ACHN (cell line): ENCODE measurements at regions not wholly inside any gene's neighbourhood (a gene's known extent, or its start where the extent isn't known, plus 50 kb on each side); places are given as distances from the start of the nearest gene placed in this dataset.

Experiments
- DNase-seq: peaks from one replicate; pipeline ENCODE4 v3.0.0-alpha.2; 2015
- in situ Hi-C: cut with HindIII; loops from 2 replicates; pipeline ENCODE4 v1.10.0; 2017; ENCODE audit warnings: low sequenced_read_pairs, low pct_ligation_motif_present, low pct_unique_long_range_greater_than_20kb

DNA sequence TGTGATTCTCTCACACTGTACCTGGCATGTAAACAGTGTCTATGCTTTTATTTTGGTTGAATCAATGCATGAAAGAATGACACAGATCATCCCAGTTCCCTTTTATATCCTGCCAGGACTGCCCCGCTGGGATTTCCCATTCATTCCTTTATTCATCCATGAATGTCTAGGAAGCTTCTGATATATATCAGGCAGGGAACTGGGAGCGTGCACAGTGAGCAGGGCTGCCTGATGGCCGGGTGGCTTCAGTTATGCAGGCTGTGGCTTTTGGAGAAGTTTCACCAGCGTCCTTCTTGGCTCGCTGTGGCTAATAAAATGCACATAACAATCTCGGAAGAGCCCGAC lies 789.0 kb downstream of the TBC1D22A start:
- in situ Hi-C loops, result no loop called here
- DNase-seq, result no peak

DNA sequence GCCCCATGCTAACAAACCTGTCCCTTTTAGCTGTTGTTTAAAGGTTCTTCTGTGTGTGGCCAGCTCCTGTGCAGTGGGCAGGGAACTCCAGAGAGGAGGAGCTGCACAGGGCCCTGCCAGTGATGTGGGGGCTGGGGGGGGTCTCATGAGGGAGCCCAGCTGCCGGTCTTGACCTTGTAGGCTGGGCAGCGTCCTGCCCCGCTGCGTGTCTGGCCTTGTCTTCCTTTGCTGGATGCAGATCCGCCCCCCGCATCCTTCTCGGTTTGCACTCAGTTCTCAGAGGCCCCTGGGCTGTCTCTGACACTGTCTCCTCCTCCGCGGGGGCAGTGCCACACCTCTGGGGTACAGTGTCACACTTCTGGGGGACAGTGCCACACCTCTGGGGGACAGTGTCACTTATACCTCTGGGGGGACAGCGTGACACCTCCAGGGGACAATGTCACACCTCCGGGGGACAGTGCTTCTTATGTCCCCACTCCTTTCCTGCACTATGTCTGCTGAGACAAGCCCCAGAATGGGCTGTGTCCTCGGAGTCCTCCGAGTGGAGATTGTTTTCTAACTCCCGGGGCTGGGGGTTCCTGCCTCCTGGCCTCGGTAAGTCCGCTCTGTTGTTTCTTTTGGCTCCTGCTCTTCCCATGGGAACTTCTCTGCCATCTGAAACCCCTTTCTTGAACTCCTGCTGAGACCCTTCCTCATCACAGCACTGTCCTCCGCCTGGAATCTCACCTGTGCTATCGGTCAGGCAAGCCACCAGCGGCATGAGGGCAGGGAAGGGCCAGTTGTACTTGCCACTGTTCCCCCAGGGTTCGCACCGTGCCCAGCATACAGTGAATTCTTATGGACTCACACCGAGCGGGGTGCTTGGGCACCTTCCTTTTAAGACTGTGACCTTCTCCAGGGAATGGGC lies 788.3 kb downstream of the TBC1D22A start:
- in situ Hi-C loops, result no loop called here
- no peak for DNase-seq

- in situ Hi-C loops, result no loop called here
- no peak for DNase-seq
These were observed 787.4 kb downstream of the TBC1D22A start for GRCh38 chr22:47549741-47550340.

DNA sequence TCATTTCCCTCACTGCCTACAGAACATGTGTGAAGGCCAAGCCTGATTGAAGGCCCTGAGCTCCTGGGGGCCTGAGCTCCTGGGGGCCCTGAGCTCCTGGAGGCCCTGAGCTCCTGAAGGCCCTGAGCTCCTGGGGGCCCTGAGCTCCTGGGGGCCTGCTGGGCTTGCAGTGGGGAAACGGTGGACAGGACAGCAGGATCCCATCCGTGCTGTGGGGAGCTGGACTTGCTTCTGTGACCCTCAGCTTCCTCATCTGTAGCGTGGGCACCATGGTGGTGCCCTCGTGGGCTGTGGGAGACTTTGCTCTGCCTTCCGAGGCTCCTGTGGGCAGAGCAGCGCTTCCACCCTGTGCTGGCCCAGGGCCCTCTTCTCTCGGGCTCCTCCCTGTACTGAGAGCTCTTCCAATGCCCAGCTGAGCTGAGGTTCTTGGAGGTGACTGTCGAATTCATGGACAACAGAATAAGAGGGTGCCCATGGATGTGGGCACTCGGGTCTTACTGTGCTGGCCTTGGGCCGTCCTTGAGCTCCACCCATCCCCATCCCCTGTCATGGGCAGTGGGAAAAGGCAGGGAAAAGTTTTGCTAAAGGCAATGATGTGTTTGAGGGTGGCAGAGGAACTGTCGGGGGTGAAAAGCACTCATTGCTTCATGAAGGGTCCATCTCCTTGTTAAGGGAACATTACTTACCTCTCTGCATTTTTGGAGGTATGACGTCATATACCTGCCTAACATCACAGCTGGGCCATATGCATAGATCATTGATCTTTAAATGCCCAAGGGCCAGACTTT lies 786.7 kb downstream of the TBC1D22A start:
- in situ Hi-C loops, result no loop called here
- no peak for DNase-seq

DNA sequence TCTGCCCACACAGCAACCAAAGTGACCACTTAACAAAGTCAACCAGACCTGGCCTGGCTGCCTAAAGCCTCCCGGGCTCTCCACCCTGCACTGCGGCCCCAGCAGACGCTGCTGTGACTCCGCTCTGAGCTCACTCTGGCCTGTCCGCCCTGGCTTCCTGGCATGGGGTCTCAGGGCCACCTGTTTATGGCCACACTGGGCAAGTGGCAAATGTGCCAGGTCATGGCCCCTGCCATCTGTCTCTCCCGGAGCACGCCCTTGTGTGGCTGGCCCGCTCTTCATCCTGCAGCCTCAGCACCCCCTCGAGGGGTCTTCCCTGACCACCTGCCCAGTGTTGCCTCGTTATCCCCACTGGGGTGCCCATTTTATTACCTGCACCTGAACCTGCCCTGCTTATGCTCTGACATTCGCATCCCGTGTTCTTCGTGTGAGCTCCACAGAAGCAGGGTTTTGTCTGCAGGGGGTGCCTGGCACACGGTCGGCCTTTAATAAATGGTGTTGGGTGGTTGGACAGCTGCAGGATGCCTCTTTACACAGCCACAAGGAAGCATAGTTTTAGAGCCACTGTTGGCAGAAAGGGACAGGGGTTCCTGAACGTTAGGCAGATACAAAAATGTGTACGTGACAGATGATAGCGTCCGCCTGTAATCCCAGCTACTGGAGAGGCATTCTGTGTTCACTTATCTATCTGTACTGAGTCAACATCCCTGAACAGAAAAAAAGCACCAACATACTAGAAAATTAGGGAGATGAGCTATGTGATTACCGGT lies 785.6 kb downstream of the TBC1D22A start:
- in situ Hi-C loops, result no loop called here
- no peak for DNase-seq

DNA sequence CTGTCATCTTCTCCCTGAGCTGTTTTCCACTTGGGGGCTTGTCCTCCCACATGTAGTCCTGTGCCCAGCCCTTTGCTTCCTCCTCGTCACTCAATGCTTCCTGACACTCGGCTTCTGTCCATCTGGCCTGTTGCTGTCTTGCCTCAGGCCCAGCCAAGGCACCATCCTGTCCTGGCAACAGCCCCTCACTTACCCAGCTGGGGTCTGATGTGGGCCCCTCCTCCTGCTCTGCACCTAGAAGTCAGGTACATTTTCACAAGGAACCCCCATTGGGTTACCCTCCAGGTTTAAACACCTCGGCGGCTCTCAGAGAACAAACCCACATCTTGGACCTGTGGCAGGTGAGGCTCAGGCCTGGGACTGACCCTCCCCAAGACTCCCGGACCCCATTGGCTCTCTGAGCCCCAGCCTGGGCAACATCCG lies 784.8 kb downstream of the TBC1D22A start:
- DNase-seq, result no peak
- in situ Hi-C loops, result no loop called here

DNA sequence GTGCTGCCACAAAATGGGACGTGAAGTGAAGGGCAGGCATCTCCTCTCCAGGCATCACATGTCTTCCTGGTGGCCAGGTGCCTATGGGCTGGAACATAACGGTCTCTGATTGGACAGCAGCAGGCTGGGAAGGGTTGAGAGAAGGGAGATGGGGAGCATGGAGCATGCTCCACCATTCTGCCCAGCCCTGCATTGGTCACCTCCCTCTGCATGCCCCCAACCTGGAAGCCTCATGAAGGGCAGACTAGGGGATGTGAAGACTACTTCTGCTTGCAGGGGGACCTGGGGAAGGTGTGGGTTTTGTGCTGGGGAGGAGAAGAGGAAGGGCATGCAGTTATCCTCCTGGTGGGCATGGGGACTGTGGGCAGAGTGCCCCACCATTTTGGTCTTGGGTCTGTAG lies 782.2 kb downstream of the TBC1D22A start:
- in situ Hi-C loops, result no loop called here
- no peak for DNase-seq

DNA sequence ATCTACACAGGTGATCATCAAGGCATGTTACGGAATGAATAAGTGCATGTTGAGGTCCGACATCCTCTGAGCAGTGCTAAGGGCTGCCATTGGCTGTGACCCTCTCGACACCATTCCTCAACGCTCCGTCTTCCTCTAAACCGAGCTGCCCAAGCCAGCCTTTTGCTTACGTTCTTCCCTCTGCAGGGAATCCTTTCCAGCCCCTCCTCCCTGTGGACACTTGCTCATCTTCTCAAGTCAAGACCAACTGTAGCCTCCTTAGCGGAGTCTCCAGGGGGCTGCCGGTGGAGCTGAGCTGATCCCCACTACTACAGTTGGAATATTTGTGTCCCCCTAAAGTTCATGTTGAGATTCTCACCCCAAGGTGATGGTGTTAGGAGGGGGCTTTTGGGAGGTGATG lies 781.0 kb downstream of the TBC1D22A start:
- in situ Hi-C loops, result no loop called here
- DNase-seq, result no peak

DNA sequence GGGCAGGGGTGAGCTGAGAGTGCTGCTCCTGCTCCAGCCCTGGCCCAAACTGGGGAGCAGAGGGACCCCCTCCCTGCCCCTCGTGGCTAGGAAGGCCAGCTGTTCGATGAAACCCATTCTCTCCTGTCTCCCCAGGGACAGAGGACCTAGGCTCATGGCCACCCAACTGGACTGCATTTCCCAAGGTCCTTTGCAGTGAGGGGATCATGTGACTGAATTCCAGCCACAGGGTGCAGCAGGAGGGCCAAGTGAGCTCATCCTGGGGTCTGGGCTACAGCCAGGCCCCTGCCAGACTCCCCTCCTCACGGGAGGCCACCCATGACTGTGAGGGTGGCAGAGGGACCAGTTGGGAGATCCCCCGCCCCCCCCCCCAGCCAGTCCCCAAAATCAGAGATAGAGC lies 777.6 kb downstream of the TBC1D22A start:
- no peak for DNase-seq

DNA sequence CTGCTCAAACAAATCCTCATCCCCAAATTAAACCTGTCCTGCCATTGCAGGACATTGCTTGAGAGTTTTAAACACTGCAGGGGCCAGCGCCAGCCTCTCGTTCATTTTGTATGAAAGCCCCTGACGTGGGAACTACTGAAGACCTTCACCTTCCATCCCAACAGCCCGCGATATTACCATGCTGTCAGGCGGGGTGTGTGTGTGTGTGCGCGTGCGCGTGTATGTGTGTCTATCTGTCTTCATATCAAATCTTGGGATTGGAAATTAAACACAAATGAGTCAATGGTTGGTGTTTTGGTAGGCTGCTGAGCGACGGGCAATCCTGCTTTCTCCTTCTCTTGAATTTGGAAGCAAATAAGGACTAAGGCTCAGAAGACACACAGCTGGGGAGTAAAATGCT lies 776.9 kb downstream of the TBC1D22A start:
- DNase-seq, result no peak
- in situ Hi-C loops, result no loop called here

More for the DNA sequence above, 777.6 kb downstream of the TBC1D22A start:
- in situ Hi-C loops, result no loop called here

- in situ Hi-C loops, result no loop called here
- no peak for DNase-seq
These were observed 773.2 kb downstream of the TBC1D22A start for GRCh38 chr22:47535681-47536080.

- in situ Hi-C loops, result no loop called here
- no peak for DNase-seq
These were observed 772.5 kb downstream of the TBC1D22A start for GRCh38 chr22:47534804-47535410.

GRCh38 chr22:47533961-47534803 lies 771.7 kb downstream of the TBC1D22A start:
- in situ Hi-C loops, result no loop called here
- no peak for DNase-seq

DNA sequence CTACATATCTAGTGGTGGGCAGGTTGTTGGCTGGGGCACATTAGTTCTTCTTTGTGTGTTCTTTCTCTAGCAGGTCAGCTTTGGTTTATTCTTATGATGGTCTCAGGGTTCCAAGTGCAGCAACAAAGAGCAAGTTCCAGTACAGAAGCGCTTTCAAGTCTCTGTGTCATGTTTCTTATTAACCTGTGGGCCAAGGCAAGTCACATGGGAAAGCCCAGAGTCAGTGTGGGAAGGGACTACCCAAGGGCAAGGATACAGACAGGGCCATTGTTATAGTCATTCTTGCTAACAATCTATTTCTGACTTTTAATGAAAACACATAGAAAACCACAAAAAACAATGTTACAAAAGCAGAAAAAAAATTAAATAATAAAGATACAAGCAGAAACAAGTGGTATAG lies 754.6 kb downstream of the TBC1D22A start:
- in situ Hi-C loops, result no loop called here

DNA sequence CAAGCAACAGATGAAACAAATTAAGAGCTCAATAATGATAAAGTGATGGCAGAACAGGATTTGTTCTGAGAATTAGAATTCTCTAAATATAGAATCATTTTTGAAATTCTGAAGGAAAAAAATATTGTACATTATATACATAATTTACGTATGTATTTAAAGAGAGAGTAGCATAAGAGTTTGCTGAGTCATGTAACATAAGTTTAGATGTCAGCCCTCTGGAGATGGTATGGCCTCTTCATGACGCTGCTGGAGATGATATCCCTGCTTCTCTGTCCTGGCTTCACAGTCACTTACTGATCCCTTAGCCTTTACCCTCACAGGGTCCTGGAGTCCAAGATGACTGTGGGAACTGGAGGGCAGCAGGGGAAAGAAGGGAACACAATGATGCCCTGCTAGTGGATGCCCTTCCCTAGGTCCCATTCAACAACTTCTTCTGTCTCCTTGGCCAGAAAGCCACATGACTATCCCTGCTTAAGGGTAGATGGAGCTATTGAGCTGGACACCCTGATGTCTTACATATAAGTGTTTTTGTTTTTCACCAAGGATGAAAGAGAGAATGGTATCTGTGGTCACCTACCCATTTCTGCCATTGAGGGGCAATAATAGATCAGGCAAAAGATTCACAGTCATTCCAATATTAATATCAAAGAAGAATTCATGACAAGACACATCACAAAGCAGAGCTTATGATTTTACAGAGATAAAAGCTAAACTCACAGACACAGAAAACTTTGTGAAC lies 753.1 kb downstream of the TBC1D22A start:
- no peak for DNase-seq
- in situ Hi-C loops, result no loop called here

More for the DNA sequence above, 754.6 kb downstream of the TBC1D22A start:
- no peak for DNase-seq

DNA sequence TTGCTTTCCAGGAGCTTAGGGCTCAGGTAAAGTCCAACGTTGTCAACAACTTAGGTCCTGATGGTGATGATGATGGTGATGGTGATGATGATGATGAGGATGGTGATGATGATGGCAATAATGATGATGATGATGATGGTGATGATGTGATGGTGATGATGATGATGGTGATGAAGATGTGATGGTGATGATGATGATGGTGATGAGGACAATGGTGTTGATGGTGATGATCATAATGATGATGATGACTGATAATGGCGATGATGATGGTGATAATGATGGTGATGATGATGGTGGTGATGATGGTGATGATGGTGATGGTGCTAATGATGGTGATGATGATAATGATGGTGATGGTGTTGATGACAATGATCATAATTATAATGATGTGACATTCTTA lies 750.2 kb downstream of the TBC1D22A start:
- in situ Hi-C loops, result no loop called here
- DNase-seq, result no peak

DNA sequence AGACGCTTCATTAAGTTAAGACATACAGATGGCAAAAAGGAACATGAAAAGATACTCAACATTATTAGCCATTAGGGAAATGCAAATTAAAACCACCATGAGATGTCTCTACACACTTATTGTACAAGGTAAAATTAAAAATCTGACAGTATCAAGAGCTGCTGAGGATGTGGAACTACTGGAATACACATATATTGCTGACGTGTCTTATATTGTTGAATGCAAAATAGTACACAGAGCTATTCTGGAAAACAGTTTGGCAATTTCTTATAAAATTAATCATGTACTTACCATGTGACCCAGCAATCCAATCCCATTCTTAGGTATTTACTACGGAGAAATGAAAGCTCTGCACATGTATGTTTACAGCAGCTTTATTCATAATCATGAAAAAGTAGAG lies 742.5 kb downstream of the TBC1D22A start:
- in situ Hi-C loops, result no loop called here

More for the DNA sequence above, 742.5 kb downstream of the TBC1D22A start:
- DNase-seq, result no peak
